ENCODE measurements at regions not wholly inside any gene's neighbourhood (a gene's known extent, or its start where the extent isn't known, plus 50 kb on each side); places are given as distances from the start of the nearest gene placed in this dataset.

GRCh38 chr9:547314-547713, 294.2 kb upstream of the DMRT1 start:
- Histone ChIP-seq H3K27me3 (ENCODE audit: control insufficient read depth in 1 of 2, insufficient read depth in 2 of 2, low read length in 2 of 2) (no peaks in the 10 kb centered on the region), H3K4me1 (ENCODE audit: insufficient read depth, low read length) (no peaks in the 10 kb centered on the region), H3K9ac (ENCODE audit: insufficient read depth, low read depth, low read length) (no peak overlapping the region), H3K4me3 (replicated peaks in 1 of 3; ENCODE audit: insufficient read depth in 1 of 3, low read depth in 2 of 3, low read length in 3 of 3) (no peak overlapping the region), H3K9me3 (ENCODE audit: low read length) (no peaks in the 10 kb centered on the region), H3K4me2 (ENCODE audit: low read depth, low read length) (no peak overlapping the region), H3K79me2 (ENCODE audit: insufficient read depth, low read length) (no peaks in the 10 kb centered on the region), H4K20me1 (ENCODE audit: insufficient read depth, low read length) (no peaks in the 10 kb centered on the region), H3K36me3 (replicated peaks in 1 of 2; ENCODE audit: control insufficient read depth in 1 of 2, insufficient read depth in 2 of 2, low read length in 2 of 2) (no peaks in the 10 kb centered on the region), H3K27ac (ENCODE audit: extremely low read length, insufficient read depth, low read length) (no peak overlapping the region), H2AFZ (ENCODE audit: low read length) (no peak overlapping the region)
- WGBS (ENCODE audit: low lambda C conversion rate): 52% methylated on average over 5 of the region's 5 CpGs
- in situ Hi-C loops (cut with HindIII; ENCODE audit: extremely low pct_ligation_motif_present, low pct_unique_long_range_greater_than_20kb) (loop anchor here (10.0 kb wide), 1 partner anchor 163 kb away; no protein-coding TSS in a partner anchor), intact Hi-C loops (cut with micrococcal nuclease; ENCODE audit: unreplicated experiment) (loop anchor here (1.0 kb wide), 1 partner anchor 161 kb away; no protein-coding TSS in a partner anchor)
- ATAC-seq (no peak), FAIRE-seq (no peak), DNase-seq (ENCODE audit: low spot score) (no peak)
- CTCF ChIA-PET (ENCODE audit: low intra/inter-chr PET ratio, low total read pairs): no interaction called here
- TF ChIP-seq FOXK1 (CRISPR knock-in tag; IDR thresholded peaks at IDR 0.05; ENCODE audit: borderline replicate concordance, low read depth) (no peak), EP300 (IDR thresholded peaks at IDR 0.05; ENCODE audit: low read depth in 2 of 2, low read length in 2 of 2) (no peak), EP300 (CRISPR knock-in tag; IDR thresholded peaks at IDR 0.05; ENCODE audit: borderline replicate concordance) (no peak), ZNF335 (CRISPR knock-in tag; IDR thresholded peaks at IDR 0.05) (no peak), FOSL1 (CRISPR knock-in tag; IDR thresholded peaks at IDR 0.05; ENCODE audit: borderline replicate concordance) (no peak), ZNF556 (CRISPR knock-in tag; IDR thresholded peaks at IDR 0.05; ENCODE audit: borderline replicate concordance) (no peak), ZMYM2 (CRISPR knock-in tag; IDR thresholded peaks at IDR 0.05) (no peak), ZNF225 (CRISPR knock-in tag; IDR thresholded peaks at IDR 0.05) (no peak), JARID2 (CRISPR knock-in tag; IDR thresholded peaks at IDR 0.05; ENCODE audit: insufficient replicate concordance) (no peak), EED (CRISPR knock-in tag; IDR thresholded peaks at IDR 0.05) (no peak), ZNF3 (CRISPR knock-in tag; IDR thresholded peaks at IDR 0.05) (no peak), GATA4 (IDR thresholded peaks at IDR 0.05; ENCODE audit: borderline replicate concordance, low read depth) (no peak), TGIF2 (CRISPR knock-in tag; IDR thresholded peaks at IDR 0.05) (no peak), REL (CRISPR knock-in tag; conservative IDR thresholded peaks at IDR 0.05) (no peak), WIZ (CRISPR knock-in tag; IDR thresholded peaks at IDR 0.05) (no peak), ZNF883 (CRISPR knock-in tag; IDR thresholded peaks at IDR 0.05; ENCODE audit: not compliant biosample characterization) (no peak), ZIK1 (CRISPR knock-in tag; IDR thresholded peaks at IDR 0.05; ENCODE audit: borderline replicate concordance, low read depth) (no peak)
- TF ChIP-seq, protein P1, sequence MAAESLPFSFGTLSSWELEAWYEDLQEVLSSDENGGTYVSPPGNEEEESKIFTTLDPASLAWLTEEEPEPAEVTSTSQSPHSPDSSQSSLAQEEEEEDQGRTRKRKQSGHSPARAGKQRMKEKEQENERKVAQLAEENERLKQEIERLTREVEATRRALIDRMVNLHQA (CRISPR knock-in tag; IDR thresholded peaks at IDR 0.05): no peak
- TF ChIP-seq, protein P2, sequence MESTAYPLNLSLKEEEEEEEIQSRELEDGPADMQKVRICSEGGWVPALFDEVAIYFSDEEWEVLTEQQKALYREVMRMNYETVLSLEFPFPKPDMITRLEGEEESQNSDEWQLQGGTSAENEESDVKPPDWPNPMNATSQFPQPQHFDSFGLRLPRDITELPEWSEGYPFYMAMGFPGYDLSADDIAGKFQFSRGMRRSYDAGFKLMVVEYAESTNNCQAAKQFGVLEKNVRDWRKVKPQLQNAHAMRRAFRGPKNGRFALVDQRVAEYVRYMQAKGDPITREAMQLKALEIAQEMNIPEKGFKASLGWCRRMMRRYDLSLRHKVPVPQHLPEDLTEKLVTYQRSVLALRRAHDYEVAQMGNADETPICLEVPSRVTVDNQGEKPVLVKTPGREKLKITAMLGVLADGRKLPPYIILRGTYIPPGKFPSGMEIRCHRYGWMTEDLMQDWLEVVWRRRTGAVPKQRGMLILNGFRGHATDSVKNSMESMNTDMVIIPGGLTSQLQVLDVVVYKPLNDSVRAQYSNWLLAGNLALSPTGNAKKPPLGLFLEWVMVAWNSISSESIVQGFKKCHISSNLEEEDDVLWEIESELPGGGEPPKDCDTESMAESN (CRISPR knock-in tag; conservative IDR thresholded peaks at IDR 0.05): no peak
- POLR2A ChIA-PET: no interaction called here
- BruUV-seq (replicated peaks): no TSS peak

All from HepG2 (cell line).